ENCODE measurements at regions not wholly inside any gene's neighbourhood (a gene's known extent, or its start where the extent isn't known, plus 50 kb on each side); places are given as distances from the start of the nearest gene placed in this dataset.

DNA sequence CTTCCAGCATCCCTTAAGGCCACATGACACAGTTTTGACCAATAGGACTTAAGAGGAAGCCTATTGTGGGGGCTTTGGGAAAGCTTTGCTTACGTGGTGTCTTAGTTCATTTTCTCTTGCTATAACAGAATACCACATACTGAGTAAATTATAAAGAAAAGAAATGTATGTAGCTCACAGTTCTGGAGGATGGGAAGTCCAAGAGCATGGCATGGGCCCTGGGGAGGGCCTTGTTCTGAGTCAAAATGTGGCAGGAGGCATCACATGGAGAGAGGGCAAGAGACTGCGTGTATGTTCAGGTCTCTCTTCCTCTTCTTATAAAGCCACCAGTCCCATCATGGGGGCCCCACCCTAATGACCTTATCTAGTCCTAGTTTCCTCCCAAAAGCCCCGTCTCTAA, 68.6 kb upstream of the CPEB4 start:
- Mint-ChIP-seq H3K4me1 (peaks cover 24% of the 10 kb centered on the region), H3K9me3 (peaks cover 19% of the 10 kb centered on the region), H3K36me3 (peaks cover 11% of the 10 kb centered on the region), H3K27ac (no peak overlapping the region), H3K27me3 (ENCODE audit: low read depth) (no peaks in the 10 kb centered on the region; the same call in 1 of the 2 replicates), H3K4me3 (no peak overlapping the region)
- CTCF ChIA-PET = no interaction called here
- POLR2A ChIA-PET = no interaction called here
- TF ChIP-seq, protein P1, sequence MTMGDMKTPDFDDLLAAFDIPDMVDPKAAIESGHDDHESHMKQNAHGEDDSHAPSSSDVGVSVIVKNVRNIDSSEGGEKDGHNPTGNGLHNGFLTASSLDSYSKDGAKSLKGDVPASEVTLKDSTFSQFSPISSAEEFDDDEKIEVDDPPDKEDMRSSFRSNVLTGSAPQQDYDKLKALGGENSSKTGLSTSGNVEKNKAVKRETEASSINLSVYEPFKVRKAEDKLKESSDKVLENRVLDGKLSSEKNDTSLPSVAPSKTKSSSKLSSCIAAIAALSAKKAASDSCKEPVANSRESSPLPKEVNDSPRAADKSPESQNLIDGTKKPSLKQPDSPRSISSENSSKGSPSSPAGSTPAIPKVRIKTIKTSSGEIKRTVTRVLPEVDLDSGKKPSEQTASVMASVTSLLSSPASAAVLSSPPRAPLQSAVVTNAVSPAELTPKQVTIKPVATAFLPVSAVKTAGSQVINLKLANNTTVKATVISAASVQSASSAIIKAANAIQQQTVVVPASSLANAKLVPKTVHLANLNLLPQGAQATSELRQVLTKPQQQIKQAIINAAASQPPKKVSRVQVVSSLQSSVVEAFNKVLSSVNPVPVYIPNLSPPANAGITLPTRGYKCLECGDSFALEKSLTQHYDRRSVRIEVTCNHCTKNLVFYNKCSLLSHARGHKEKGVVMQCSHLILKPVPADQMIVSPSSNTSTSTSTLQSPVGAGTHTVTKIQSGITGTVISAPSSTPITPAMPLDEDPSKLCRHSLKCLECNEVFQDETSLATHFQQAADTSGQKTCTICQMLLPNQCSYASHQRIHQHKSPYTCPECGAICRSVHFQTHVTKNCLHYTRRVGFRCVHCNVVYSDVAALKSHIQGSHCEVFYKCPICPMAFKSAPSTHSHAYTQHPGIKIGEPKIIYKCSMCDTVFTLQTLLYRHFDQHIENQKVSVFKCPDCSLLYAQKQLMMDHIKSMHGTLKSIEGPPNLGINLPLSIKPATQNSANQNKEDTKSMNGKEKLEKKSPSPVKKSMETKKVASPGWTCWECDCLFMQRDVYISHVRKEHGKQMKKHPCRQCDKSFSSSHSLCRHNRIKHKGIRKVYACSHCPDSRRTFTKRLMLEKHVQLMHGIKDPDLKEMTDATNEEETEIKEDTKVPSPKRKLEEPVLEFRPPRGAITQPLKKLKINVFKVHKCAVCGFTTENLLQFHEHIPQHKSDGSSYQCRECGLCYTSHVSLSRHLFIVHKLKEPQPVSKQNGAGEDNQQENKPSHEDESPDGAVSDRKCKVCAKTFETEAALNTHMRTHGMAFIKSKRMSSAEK (CRISPR knock-in tag; IDR thresholded peaks at IDR 0.05; ENCODE audit: borderline replicate concordance) = no peak
- TF ChIP-seq JUN (CRISPR knock-in tag; IDR thresholded peaks at IDR 0.05) (no peak), NFYB (CRISPR knock-in tag; conservative IDR thresholded peaks at IDR 0.05; ENCODE audit: low read depth) (no peak), ZNF232 (CRISPR knock-in tag; IDR thresholded peaks at IDR 0.05) (no peak), ATF1 (CRISPR knock-in tag; IDR thresholded peaks at IDR 0.05) (no peak), ZNF423 (CRISPR knock-in tag; IDR thresholded peaks at IDR 0.05) (no peak), CREM (CRISPR knock-in tag; IDR thresholded peaks at IDR 0.05) (no peak), ZNF219 (CRISPR knock-in tag; IDR thresholded peaks at IDR 0.05; ENCODE audit: borderline replicate concordance) (no peak)
- TF ChIP-seq, protein P2, sequence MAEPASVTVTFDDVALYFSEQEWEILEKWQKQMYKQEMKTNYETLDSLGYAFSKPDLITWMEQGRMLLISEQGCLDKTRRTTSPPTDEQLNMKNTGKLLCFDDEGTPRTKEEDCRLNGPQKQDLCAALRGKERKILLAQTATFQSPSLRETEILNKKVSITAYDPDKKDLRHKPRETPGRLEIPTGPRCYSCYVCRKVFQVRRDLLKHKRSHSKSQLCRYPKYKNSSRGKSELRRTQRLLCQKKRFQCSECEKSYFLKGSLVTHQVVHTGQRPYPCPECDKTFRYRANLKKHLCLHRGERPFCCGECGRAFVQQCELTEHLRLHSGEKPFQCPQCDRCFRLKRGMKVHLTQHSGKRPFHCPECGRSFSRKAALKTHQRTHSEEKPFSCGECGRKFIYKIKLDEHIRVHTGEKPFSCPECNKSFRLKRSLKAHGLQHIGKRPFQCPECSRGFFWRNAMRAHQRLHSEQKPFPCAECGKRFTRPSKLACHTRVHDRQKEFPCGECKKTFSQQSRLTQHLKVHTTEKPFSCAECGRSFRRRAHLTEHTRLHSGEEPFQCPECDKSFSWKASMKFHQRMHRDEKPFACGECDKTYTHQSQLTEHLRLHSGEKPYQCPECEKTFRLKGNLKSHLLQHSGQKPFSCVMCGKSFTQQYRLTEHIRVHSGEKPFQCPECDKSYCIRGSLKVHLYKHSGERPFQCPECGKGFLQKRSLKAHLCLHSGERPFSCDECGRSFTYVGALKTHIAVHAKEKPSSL (CRISPR knock-in tag; conservative IDR thresholded peaks at IDR 0.05) = no peak
- TF ChIP-seq, protein P3, sequence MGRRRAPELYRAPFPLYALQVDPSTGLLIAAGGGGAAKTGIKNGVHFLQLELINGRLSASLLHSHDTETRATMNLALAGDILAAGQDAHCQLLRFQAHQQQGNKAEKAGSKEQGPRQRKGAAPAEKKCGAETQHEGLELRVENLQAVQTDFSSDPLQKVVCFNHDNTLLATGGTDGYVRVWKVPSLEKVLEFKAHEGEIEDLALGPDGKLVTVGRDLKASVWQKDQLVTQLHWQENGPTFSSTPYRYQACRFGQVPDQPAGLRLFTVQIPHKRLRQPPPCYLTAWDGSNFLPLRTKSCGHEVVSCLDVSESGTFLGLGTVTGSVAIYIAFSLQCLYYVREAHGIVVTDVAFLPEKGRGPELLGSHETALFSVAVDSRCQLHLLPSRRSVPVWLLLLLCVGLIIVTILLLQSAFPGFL (CRISPR knock-in tag; IDR thresholded peaks at IDR 0.05; ENCODE audit: borderline replicate concordance) = no peak
- TF ChIP-seq, protein P4, sequence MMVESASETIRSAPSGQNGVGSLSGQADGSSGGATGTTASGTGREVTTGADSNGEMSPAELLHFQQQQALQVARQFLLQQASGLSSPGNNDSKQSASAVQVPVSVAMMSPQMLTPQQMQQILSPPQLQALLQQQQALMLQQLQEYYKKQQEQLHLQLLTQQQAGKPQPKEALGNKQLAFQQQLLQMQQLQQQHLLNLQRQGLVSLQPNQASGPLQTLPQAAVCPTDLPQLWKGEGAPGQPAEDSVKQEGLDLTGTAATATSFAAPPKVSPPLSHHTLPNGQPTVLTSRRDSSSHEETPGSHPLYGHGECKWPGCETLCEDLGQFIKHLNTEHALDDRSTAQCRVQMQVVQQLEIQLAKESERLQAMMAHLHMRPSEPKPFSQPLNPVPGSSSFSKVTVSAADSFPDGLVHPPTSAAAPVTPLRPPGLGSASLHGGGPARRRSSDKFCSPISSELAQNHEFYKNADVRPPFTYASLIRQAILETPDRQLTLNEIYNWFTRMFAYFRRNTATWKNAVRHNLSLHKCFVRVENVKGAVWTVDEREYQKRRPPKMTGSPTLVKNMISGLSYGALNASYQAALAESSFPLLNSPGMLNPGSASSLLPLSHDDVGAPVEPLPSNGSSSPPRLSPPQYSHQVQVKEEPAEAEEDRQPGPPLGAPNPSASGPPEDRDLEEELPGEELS (CRISPR knock-in tag; IDR thresholded peaks at IDR 0.05) = no peak
- TF ChIP-seq, protein P5, sequence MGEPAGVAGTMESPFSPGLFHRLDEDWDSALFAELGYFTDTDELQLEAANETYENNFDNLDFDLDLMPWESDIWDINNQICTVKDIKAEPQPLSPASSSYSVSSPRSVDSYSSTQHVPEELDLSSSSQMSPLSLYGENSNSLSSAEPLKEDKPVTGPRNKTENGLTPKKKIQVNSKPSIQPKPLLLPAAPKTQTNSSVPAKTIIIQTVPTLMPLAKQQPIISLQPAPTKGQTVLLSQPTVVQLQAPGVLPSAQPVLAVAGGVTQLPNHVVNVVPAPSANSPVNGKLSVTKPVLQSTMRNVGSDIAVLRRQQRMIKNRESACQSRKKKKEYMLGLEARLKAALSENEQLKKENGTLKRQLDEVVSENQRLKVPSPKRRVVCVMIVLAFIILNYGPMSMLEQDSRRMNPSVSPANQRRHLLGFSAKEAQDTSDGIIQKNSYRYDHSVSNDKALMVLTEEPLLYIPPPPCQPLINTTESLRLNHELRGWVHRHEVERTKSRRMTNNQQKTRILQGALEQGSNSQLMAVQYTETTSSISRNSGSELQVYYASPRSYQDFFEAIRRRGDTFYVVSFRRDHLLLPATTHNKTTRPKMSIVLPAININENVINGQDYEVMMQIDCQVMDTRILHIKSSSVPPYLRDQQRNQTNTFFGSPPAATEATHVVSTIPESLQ (CRISPR knock-in tag; IDR thresholded peaks at IDR 0.05) = no peak
- TF ChIP-seq, protein P6, sequence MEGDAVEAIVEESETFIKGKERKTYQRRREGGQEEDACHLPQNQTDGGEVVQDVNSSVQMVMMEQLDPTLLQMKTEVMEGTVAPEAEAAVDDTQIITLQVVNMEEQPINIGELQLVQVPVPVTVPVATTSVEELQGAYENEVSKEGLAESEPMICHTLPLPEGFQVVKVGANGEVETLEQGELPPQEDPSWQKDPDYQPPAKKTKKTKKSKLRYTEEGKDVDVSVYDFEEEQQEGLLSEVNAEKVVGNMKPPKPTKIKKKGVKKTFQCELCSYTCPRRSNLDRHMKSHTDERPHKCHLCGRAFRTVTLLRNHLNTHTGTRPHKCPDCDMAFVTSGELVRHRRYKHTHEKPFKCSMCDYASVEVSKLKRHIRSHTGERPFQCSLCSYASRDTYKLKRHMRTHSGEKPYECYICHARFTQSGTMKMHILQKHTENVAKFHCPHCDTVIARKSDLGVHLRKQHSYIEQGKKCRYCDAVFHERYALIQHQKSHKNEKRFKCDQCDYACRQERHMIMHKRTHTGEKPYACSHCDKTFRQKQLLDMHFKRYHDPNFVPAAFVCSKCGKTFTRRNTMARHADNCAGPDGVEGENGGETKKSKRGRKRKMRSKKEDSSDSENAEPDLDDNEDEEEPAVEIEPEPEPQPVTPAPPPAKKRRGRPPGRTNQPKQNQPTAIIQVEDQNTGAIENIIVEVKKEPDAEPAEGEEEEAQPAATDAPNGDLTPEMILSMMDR (IDR thresholded peaks at IDR 0.05) = no peak
- DNase-seq (ENCODE audit: low spot score) (no peak), ATAC-seq (no peak)

Measured in WTC11 (cell line).